ENCODE measurements at regions not wholly inside any gene's neighbourhood (a gene's known extent, or its start where the extent isn't known, plus 50 kb on each side); places are given as distances from the start of the nearest gene placed in this dataset.

GRCh38 chr18:76587879-76588271, 92.8 kb upstream of the ZNF516 start:
- no peak overlapping the region for H3K4me2 ChIP-seq (ENCODE audit: insufficient read depth, low read length)
- no peak overlapping the region for H3K4me3 ChIP-seq (ENCODE audit: low read depth in 1 of 2, low read length in 2 of 2)
- H3K27me3 ChIP-seq (ENCODE audit: insufficient read depth, low read length, poor library complexity), result peaks cover 16% of the 10 kb centered on the region
- no peak overlapping the region for H2AFZ ChIP-seq (ENCODE audit: low read depth, low read length)
- no peaks in the 10 kb centered on the region for H3K79me2 ChIP-seq (ENCODE audit: insufficient read depth, low read length)
- H3K27ac ChIP-seq (ENCODE audit: low read length), result no peak overlapping the region
- no peaks in the 10 kb centered on the region for H4K20me1 ChIP-seq (ENCODE audit: insufficient read depth, low read length)
- TF ChIP-seq EZH2 (IDR thresholded peaks at IDR 0.05; ENCODE audit: borderline replicate concordance, low read depth, low read length, severe bottlenecking) (no peak), CTCF (IDR thresholded peaks at IDR 0.05; ENCODE audit: borderline replicate concordance, extremely low read depth, low read length, poor library complexity, severe bottlenecking) (no peak)
- no peaks in the 10 kb centered on the region for H3K36me3 ChIP-seq (ENCODE audit: insufficient read depth, low read length)
- H3K9me3 ChIP-seq (ENCODE audit: insufficient read depth, low read length, severe bottlenecking), result no peaks in the 10 kb centered on the region
- ATAC-seq (ENCODE audit: insufficient read depth, low read depth) (no peak), DNase-seq (no peak)
- no peaks in the 10 kb centered on the region for H3K4me1 ChIP-seq (ENCODE audit: insufficient read depth, low read length)
- H3K9ac ChIP-seq (ENCODE audit: low read depth, low read length), result no peak overlapping the region

DNA sequence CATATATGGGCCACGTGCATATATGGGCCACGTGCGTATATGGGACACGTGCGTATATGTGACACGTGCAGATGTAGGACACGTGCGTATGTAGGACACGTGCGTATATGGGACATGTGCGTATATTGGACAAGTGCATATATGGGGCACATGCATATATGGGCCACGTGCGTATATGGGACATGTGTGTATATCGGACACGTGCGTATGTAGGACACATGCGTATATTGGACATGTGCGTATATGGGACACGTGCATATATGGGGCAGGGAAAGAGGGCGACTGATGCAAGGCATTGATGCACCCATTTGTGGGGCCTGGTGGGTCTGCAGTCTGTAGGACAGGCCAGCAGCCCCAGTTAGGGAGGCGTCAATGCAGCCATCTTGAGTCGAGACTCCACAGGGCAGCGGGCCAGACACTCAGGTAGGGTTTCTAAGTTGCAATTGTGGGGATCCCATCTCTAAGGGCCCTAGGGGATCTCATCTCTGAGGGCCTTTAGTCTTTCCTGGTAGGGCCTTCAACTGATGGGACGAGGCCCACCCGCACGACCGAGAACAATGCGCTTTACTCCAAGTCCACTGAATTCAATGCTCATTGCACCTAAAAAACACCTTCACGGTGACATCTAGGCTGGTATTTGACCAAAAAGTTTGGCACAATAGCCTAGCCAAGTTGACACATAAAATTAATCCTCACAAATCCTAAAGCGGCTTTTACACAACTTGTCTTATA, 92.3 kb upstream of the ZNF516 start:
- no peaks in the 10 kb centered on the region for H3K79me2 ChIP-seq (ENCODE audit: insufficient read depth, low read length)
- H3K27me3 ChIP-seq (ENCODE audit: insufficient read depth, low read length, poor library complexity), result peaks cover 18% of the 10 kb centered on the region
- H3K4me2 ChIP-seq (ENCODE audit: insufficient read depth, low read length), result no peak overlapping the region
- H4K20me1 ChIP-seq (ENCODE audit: insufficient read depth, low read length), result no peaks in the 10 kb centered on the region
- H3K36me3 ChIP-seq (ENCODE audit: insufficient read depth, low read length), result no peaks in the 10 kb centered on the region
- no peak overlapping the region for H3K4me3 ChIP-seq (ENCODE audit: low read depth in 1 of 2, low read length in 2 of 2)
- no peak for TF ChIP-seq EZH2 (IDR thresholded peaks at IDR 0.05; ENCODE audit: borderline replicate concordance, low read depth, low read length, severe bottlenecking)
- ATAC-seq (ENCODE audit: insufficient read depth, low read depth) (no peak), DNase-seq (no peak)
- H3K4me1 ChIP-seq (ENCODE audit: insufficient read depth, low read length), result no peaks in the 10 kb centered on the region
- H3K9ac ChIP-seq (ENCODE audit: low read depth, low read length), result no peak overlapping the region
- no peak overlapping the region for H3K27ac ChIP-seq (ENCODE audit: low read length)
- H3K9me3 ChIP-seq (ENCODE audit: insufficient read depth, low read length, severe bottlenecking), result no peaks in the 10 kb centered on the region
- H2AFZ ChIP-seq (ENCODE audit: low read depth, low read length), result no peak overlapping the region

DNA sequence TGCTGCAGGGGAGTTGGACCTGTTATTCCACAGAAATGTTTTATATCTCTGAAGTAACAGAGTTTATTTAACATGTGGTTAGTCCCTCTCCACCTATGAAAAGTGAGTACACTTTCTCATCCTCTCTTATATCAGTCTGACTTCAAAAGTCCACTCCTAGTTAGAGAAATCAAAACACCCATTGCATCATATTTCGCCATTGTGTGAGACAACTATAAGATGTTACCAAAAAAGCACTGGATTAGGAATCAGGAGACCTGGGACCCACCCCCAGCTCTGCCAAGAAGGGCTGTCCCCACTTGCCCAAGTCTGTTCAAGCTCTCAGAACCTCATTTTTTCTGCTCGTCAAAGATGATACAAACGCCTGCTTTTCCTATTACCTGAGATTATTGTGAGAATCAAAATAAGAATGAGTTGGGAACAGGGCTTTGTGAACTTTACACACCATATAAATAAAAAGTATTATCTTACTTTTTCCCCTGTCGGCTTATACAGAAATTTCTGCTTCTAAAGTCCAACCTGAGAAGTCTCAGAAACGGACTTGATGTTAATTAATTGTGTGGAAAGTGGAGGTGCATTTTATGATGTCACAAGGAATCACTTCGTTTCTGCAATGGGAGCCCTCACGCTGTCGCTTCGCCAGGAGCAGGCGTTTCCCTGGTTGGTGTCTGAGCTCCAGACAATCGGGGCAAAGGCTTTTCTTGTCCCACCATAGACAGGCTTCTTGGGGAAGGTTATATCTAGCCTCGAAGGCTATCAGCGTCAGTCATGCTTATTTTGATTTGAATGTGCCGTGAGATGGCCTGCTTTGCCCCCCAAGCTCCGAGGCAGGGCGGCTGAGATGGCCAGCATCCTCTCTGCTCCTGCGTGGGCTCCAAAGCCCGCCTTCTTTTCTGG, 89.6 kb upstream of the ZNF516 start:
- no peaks in the 10 kb centered on the region for H3K36me3 ChIP-seq (ENCODE audit: insufficient read depth, low read length)
- H3K27me3 ChIP-seq (ENCODE audit: insufficient read depth, low read length, poor library complexity), result peaks cover 14% of the 10 kb centered on the region
- ATAC-seq (ENCODE audit: insufficient read depth, low read depth) (no peak), DNase-seq (no peak)
- H3K79me2 ChIP-seq (ENCODE audit: insufficient read depth, low read length), result no peaks in the 10 kb centered on the region
- no peak overlapping the region for H3K9ac ChIP-seq (ENCODE audit: low read depth, low read length)
- H3K4me3 ChIP-seq (ENCODE audit: low read depth in 1 of 2, low read length in 2 of 2), result no peak overlapping the region
- H3K9me3 ChIP-seq (ENCODE audit: insufficient read depth, low read length, severe bottlenecking), result no peaks in the 10 kb centered on the region
- no peak overlapping the region for H2AFZ ChIP-seq (ENCODE audit: low read depth, low read length)
- H3K27ac ChIP-seq (ENCODE audit: low read length), result no peak overlapping the region
- H3K4me2 ChIP-seq (ENCODE audit: insufficient read depth, low read length), result no peak overlapping the region
- no peak for TF ChIP-seq CTCF (IDR thresholded peaks at IDR 0.05; ENCODE audit: borderline replicate concordance, extremely low read depth, low read length, poor library complexity, severe bottlenecking)
- TF ChIP-seq EZH2 (IDR thresholded peaks at IDR 0.05; ENCODE audit: borderline replicate concordance, low read depth, low read length, severe bottlenecking), result no peak
- H3K4me1 ChIP-seq (ENCODE audit: insufficient read depth, low read length), result no peaks in the 10 kb centered on the region
- H4K20me1 ChIP-seq (ENCODE audit: insufficient read depth, low read length), result no peaks in the 10 kb centered on the region

DNA sequence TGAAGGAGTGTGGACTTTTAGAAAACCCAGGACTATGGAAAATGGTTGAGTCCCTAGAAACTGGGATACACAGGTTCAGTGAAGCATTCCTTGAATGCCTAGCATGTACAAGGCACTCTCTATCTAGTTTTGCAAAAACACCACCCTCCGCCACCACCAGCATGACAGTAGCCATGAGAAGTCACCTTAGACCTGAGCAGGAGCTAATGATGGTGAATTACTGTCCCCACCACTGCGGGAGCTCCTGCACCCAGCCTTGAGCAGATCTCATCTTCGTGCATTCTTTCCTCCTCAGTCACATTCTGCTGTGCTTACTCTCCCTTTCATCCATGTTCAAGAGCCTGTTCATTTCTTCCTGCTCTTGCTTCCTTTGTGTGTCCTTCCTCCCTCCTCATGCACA, 86.2 kb upstream of the ZNF516 start:
- no peak overlapping the region for H3K4me2 ChIP-seq (ENCODE audit: insufficient read depth, low read length)
- H3K36me3 ChIP-seq (ENCODE audit: insufficient read depth, low read length), result no peaks in the 10 kb centered on the region
- TF ChIP-seq EZH2 (IDR thresholded peaks at IDR 0.05; ENCODE audit: borderline replicate concordance, low read depth, low read length, severe bottlenecking) (no peak), CTCF (IDR thresholded peaks at IDR 0.05; ENCODE audit: borderline replicate concordance, extremely low read depth, low read length, poor library complexity, severe bottlenecking) (no peak)
- H3K27ac ChIP-seq (ENCODE audit: low read length), result no peak overlapping the region
- no peaks in the 10 kb centered on the region for H4K20me1 ChIP-seq (ENCODE audit: insufficient read depth, low read length)
- H3K9me3 ChIP-seq (ENCODE audit: insufficient read depth, low read length, severe bottlenecking), result no peaks in the 10 kb centered on the region
- H3K4me1 ChIP-seq (ENCODE audit: insufficient read depth, low read length), result no peaks in the 10 kb centered on the region
- no peak overlapping the region for H2AFZ ChIP-seq (ENCODE audit: low read depth, low read length)
- H3K27me3 ChIP-seq (ENCODE audit: insufficient read depth, low read length, poor library complexity), result peaks cover 14% of the 10 kb centered on the region
- no peak for DNase-seq
- no peak for ATAC-seq (ENCODE audit: insufficient read depth, low read depth)
- no peak overlapping the region for H3K4me3 ChIP-seq (ENCODE audit: low read depth in 1 of 2, low read length in 2 of 2)
- H3K79me2 ChIP-seq (ENCODE audit: insufficient read depth, low read length), result no peaks in the 10 kb centered on the region
- H3K9ac ChIP-seq (ENCODE audit: low read depth, low read length), result no peak overlapping the region

Data from DND-41 (cell line).